Stimulated activated naive B cell treated with anti-CD40 and anti-IgM and Interleukin-4, amounts not matched to agents 10 μg/mL and 1 μg/mL and 100 μg/mL, for 72 hours (primary cell): ENCODE measurements at regions not wholly inside any gene's neighbourhood (a gene's known extent, or its start where the extent isn't known, plus 50 kb on each side); places are given as distances from the start of the nearest gene placed in this dataset.
"Not testable (repeated sequence)": the region's sequence is repeated elsewhere in the genome, so short reads cannot be mapped to it uniquely, and the experiment has no call there.

Source experiments
- ATAC-seq, 2 donors: fragments of 150-1000 bp; cut with Tn5 transposase; replicated peaks; 2 replicates each; pipeline ENCODE4 v1.10.0; 2021; ENCODE audit warnings: moderate library complexity in 1 of 2
- DNase-seq: peaks from one replicate; pipeline ENCODE4 v3.0.0; 2021
- H3K27ac Mint-ChIP-seq: one replicate; pipeline ENCODE4 v1.8.0; 2022; ENCODE audit warnings: mild to moderate bottlenecking, mixed read lengths
- H3K27me3 Mint-ChIP-seq, 2 donors: one replicate each; pipeline ENCODE4 v1.8.0; 2022; ENCODE audit warnings: mixed read lengths in 2 of 2
- H3K36me3 Mint-ChIP-seq, 2 donors: one replicate each; pipeline ENCODE4 v1.8.0; 2022; ENCODE audit warnings: mixed read lengths in 2 of 2, mild to moderate bottlenecking in 1 of 2
- H3K4me1 Mint-ChIP-seq, 2 donors: one replicate each; pipeline ENCODE4 v1.8.0; 2022; ENCODE audit warnings: mixed read lengths in 2 of 2, mild to moderate bottlenecking in 1 of 2
- H3K4me3 Mint-ChIP-seq, 2 donors: one replicate each; pipeline ENCODE4 v1.8.0; 2022; ENCODE audit warnings: mild to moderate bottlenecking in 2 of 2, mixed read lengths in 2 of 2, moderate library complexity in 1 of 2
- H3K9me3 Mint-ChIP-seq, 2 donors: one replicate each; pipeline ENCODE4 v1.8.0; 2022; ENCODE audit warnings: mixed read lengths in 2 of 2, mild to moderate bottlenecking in 1 of 2

DNA sequence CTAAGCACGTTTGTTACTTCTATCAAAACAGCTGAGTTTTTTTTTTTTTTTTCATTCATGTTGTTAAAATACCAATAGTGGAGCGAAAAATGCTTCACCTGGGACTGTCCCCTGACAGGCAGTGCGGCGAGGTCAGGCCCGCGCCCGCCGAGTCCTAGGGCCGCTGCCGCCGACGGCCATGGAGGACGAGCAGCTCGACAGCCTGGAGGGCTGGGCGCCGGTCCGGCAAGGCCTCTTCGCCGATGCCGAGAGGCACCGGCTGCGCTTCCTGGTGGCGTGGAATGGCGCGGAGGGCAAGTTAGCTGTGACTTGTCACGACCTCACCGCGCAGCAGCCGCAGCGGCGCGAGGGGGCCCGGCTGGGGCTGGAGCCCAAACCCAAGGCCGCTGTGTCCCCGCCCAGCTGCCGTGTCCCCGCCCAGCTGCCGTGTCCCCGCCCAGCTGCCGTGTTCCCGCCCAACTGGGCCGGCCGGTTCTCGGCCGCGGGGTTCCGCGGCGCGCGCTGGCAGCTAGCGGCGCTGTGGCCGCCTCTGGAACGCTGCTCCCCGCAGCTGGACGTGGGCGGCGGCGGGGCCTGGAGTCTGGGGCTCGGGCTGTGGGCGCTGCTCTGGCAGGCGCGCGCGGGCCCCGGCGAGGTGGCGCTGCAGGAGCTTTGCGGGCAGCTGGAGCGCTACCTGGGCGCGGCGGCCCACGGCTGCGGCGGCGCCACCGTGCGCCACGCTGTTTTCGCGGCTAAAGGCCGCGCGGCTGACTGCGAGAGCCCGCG, 56.7 kb upstream of the GOLGA8R start:
- DNase-seq: peak; percentile 51
- peak; percentile 81 to 93 for ATAC-seq
- not testable (repeated sequence) for H3K27ac Mint-ChIP-seq, H3K36me3 Mint-ChIP-seq, H3K27me3 Mint-ChIP-seq, H3K4me3 Mint-ChIP-seq, H3K9me3 Mint-ChIP-seq, H3K4me1 Mint-ChIP-seq

DNA sequence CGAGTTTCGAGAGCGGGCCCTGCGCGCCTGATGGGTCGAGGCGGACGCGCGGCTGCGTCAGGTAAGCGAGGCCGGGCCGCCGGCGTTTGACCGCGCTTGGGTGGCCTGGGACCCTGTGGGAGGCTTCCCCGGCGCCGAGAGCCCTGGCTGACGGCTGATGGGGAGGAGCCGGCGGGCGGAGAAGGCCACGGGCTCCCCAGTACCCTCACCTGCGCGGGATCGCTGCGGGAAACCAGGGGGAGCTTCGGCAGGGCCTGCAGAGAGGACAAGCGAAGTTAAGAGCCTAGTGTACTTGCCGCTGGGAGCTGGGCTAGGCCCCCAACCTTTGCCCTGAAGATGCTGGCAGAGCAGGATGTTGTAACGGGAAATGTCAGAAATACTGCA, 57.3 kb upstream of the GOLGA8R start:
- H3K27me3 Mint-ChIP-seq, DNase-seq, H3K27ac Mint-ChIP-seq, H3K4me1 Mint-ChIP-seq, H3K36me3 Mint-ChIP-seq, H3K4me3 Mint-ChIP-seq, H3K9me3 Mint-ChIP-seq: not testable (repeated sequence)
- ATAC-seq: peak in 1 of 2 donors; percentile 41

DNA sequence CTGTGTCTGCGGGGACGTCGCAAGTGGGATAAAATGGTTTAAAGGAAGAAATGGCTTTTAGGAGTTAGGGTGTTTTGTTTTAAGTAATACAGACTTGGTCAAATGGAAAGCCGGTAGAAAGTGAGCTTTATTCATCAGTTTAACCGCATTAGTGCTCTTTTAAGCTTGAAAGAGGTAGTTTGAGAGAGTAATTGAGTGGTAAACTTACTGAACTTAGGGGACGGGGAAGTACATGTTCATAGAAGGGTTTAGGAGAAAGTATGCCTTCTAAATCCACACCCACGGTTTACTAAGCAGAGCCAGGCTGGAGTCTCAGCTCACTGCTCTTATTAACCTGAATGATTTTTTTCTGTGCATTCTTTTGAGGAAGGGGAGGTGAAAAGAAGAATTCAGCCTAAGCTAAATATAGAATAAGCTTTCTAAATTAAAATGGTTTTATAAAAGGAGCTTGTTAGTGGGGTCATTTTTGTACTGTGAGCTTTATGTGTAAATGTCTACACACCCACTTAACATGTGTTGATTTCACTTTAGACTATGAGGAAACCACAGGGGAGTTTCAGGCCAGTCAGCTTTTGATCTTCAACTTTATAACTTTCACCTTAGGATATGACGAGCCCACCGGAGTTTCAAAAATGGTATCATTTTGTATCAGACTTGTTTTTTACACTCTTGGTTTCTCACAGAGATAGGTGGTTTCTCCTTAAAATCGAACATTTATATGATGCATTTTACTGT, 57.9 kb upstream of the GOLGA8R start:
- H3K4me3 Mint-ChIP-seq, DNase-seq, H3K4me1 Mint-ChIP-seq, H3K36me3 Mint-ChIP-seq, H3K27ac Mint-ChIP-seq, H3K27me3 Mint-ChIP-seq, H3K9me3 Mint-ChIP-seq: not testable (repeated sequence)
- ATAC-seq: peak; percentile 52 to 64

DNA sequence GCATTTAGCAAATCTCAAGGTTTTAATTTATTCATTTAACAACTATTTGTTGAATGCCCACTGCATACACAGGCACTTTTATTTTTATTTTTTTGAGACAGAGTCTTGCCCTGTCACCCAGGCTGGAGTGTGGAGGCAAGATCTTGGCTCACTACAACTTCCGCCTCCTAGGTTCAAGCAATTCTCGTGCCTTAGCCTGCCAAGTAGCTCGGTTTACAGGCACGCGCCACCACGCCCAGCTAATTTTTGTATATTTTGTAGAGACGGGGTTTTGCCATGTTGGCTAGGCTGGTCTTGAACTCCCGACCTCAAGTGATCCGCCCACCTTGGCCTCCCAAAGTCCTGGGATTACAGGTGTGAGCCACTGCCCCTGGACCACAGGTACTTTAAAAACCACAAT, 67.0 kb upstream of the GOLGA8Q start:
- not testable (repeated sequence) for H3K27ac Mint-ChIP-seq, H3K4me1 Mint-ChIP-seq, H3K27me3 Mint-ChIP-seq, DNase-seq, H3K4me3 Mint-ChIP-seq, ATAC-seq, H3K9me3 Mint-ChIP-seq
- H3K36me3 Mint-ChIP-seq: peaks cover 7 to 12% of the 10 kb centered on the region in 2 donors

DNA sequence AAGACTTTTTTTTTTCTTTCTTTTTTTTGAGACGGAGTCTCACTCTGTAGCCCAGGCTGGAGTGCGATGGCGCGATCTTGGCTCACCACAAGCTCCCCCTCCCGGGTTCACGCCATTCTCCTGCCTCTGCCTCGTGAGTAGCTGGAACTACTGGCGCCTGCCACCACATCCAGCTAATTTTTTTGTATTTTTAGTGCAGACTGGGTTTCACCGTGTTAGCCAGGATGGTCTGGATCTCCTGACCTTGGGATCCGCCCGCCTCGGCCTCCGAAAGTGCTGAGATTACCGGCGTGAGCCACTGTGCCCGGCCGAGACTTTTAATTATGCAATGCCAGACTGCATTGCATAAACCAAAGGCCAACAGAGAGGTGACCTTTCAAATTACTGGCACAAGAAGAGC, 62.6 kb upstream of the GOLGA8Q start:
- H3K27ac Mint-ChIP-seq: not testable (repeated sequence)

DNA sequence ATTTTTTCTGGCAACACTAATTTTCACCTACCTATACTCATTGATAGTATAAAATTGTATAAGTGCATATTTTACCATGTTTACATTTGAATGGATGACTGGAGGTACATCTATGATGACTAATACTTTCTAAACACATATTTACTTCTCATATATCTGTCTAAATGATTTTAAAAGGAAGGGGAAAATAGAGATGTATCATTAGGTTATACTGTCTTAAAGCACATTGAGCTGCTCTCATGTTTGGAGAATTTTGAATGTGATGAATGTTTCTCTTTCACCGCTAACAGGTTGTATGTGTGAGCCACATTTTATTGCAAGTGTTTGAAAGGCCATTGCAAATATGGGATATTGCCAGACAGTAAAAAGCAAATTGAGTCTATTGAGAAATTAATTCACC, 61.5 kb upstream of the GOLGA8Q start:
- H3K36me3 Mint-ChIP-seq: peaks cover 9 to 16% of the 10 kb centered on the region in 2 donors
- DNase-seq, ATAC-seq, H3K4me3 Mint-ChIP-seq, H3K4me1 Mint-ChIP-seq, H3K9me3 Mint-ChIP-seq, H3K27me3 Mint-ChIP-seq, H3K27ac Mint-ChIP-seq: not testable (repeated sequence)

More for the DNA sequence above, 62.6 kb upstream of the GOLGA8Q start:
- ATAC-seq, H3K4me1 Mint-ChIP-seq, H3K4me3 Mint-ChIP-seq, H3K27me3 Mint-ChIP-seq, H3K9me3 Mint-ChIP-seq, DNase-seq: not testable (repeated sequence)
- H3K36me3 Mint-ChIP-seq: peaks cover 9 to 16% of the 10 kb centered on the region in 2 donors

DNA sequence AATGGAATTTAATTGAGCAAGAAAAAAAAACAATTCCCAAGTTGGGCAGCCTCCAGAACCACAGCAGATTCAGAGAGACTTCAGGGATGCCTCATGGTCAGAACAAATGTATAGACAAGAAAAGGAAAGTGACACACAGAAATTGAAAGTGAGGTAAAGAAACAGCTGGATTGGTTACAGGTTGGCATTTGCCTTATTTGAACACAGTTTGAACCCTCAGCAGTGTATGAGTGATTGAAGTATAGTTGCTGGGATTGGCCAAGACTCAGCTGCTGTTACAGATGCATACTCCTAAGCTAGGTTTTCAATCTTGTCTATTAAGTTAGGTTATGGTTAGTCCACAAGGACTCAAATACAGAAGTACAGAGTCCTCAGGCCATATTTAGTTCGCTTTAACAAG, 57.9 kb upstream of the GOLGA8Q start:
- H3K4me3 Mint-ChIP-seq, H3K9me3 Mint-ChIP-seq, H3K4me1 Mint-ChIP-seq, H3K36me3 Mint-ChIP-seq, H3K27me3 Mint-ChIP-seq, H3K27ac Mint-ChIP-seq, DNase-seq, ATAC-seq: not testable (repeated sequence)

DNA sequence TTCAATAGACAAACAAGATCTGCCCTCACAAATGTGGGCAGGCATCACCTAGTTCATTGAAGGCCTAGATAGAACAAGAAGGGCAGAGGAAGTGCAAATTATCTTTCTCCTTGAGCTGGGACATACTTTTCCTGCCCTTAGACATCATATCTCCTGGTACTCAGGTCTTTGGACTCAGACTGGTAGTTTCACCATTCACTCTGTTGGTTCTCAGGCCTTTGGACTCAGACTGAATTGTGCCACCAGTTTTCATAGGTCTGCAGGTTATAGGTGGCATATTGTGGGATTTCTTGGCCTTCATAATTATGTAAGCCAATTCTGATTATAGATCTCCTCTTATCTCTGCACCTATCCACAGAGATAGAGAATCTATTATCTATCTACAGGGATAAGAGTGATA, 54.6 kb upstream of the GOLGA8Q start:
- not testable (repeated sequence) for H3K9me3 Mint-ChIP-seq, ATAC-seq, H3K27me3 Mint-ChIP-seq, H3K4me3 Mint-ChIP-seq, H3K36me3 Mint-ChIP-seq, H3K27ac Mint-ChIP-seq, DNase-seq, H3K4me1 Mint-ChIP-seq

DNA sequence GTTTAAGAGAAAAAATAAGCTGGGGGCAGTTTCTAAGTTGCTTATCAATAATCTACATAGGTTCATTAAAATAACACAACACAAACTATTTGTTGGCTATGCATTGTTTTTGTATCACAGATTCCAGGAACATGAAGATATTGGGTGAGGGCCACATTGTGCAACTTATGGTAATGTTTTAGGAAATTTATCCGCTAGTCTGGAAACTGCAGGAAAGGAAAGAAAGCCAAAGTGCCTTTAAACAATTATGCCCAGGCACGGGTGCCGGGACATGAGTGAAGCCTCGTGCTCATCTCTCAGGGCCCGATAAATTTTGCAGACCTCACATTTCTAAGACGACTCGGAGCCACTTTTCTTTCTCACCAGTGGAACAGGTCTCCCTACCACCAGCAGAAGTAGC, 52.6 kb upstream of the GOLGA8Q start:
- ATAC-seq, H3K27ac Mint-ChIP-seq, DNase-seq, H3K27me3 Mint-ChIP-seq, H3K36me3 Mint-ChIP-seq, H3K9me3 Mint-ChIP-seq, H3K4me1 Mint-ChIP-seq, H3K4me3 Mint-ChIP-seq: not testable (repeated sequence)

DNA sequence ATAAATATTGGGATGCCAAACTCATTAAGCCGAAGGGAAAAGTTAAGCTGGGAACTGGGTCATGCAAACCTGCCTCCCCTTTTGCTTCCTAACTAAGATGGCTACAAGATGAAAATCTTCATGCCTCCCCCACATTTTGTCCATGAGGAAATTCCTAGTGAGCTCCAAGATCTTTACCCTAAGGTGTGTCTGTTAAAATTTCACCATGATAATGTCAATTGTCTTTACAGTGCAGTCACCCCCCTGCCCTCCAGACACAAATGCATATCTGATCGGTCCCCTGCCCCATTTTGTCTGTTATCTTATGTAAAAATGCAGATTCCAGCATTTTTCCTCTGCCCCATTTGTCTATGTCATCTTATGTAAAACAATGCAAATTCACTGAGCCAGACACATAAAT, 51.3 kb upstream of the GOLGA8Q start:
- not testable (repeated sequence) for H3K27me3 Mint-ChIP-seq, H3K27ac Mint-ChIP-seq, H3K36me3 Mint-ChIP-seq, ATAC-seq, H3K4me1 Mint-ChIP-seq, H3K9me3 Mint-ChIP-seq, H3K4me3 Mint-ChIP-seq, DNase-seq
